Sigmoid colon (tissue), 4 donors: ENCODE measurements at regions not wholly inside any gene's neighbourhood (a gene's known extent, or its start where the extent isn't known, plus 50 kb on each side); places are given as distances from the start of the nearest gene placed in this dataset.

Source experiments
- CTCF ChIP-seq, 4 experiments: fragments of 450-650 bp in 3 of 4; fragments of 200-600 bp in 1 of 4; IDR thresholded peaks; one replicate each; pipeline ENCODE4 v1.5.1; 2016 to 2019; ENCODE audit warnings: antibody characterized with exemption in 4 of 4, mild to moderate bottlenecking in 3 of 4, moderate library complexity in 2 of 4
- EP300 ChIP-seq, 4 donors: sonication (generic); formaldehyde crosslinking; IDR thresholded peaks; one replicate each; pipeline ENCODE4 v1.6.1; 2017; ENCODE audit warnings: antibody characterized with exemption in 4 of 4
- POLR2A ChIP-seq, 2 donors: fragments of 450-650 bp; IDR thresholded peaks; one replicate each; pipeline ENCODE4 v1.6.1; 2016; ENCODE audit warnings: antibody characterized with exemption in 2 of 2, mild to moderate bottlenecking in 2 of 2, moderate library complexity in 2 of 2
- POLR2AphosphoS5 ChIP-seq, 4 donors: sonication (generic); formaldehyde crosslinking; IDR thresholded peaks; one replicate each; pipeline ENCODE4 v1.6.1; 2017; ENCODE audit warnings: antibody characterized with exemption in 4 of 4

GRCh38 chr11:62062223-62062861 is 61.5 kb upstream of the INCENP start:
- TF ChIP-seq CTCF (IDR thresholded peaks at IDR 0.05), result no peak
- TF ChIP-seq POLR2AphosphoS5 (IDR thresholded peaks at IDR 0.05), result no peak
- TF ChIP-seq EP300 (IDR thresholded peaks at IDR 0.05), result no peak
- no peak for TF ChIP-seq POLR2A (IDR thresholded peaks at IDR 0.05)
